Natural killer cell (primary cell): ENCODE measurements at regions not wholly inside any gene's neighbourhood (a gene's known extent, or its start where the extent isn't known, plus 50 kb on each side); places are given as distances from the start of the nearest gene placed in this dataset.

Experiments used
- ATAC-seq, 3 donors: fragments of 150-1000 bp in 2 of 3; fragments of 200-7000 bp in 1 of 3; cut with Tn5 transposase; 1 replicate in 1 of 3; 2 replicates in 2 of 3; pipeline ENCODE4 v1.10.0; 2021; ENCODE audit warnings: mild to moderate bottlenecking in 2 of 3, moderate library complexity in 2 of 3
- DNase-seq, 2 donors: peaks; one replicate each; pipeline versions ENCODE4 v3.0.0 to v3.0.0-alpha.2; 2013 to 2021; ENCODE audit warnings: mixed read lengths in 1 of 2
- H3K27ac ChIP-seq: one replicate; pipeline ENCODE4 v1.5.1; 2013; ENCODE audit warnings: mild to moderate bottlenecking, low read length
- H3K27me3 ChIP-seq: one replicate; pipeline ENCODE4 v1.6.1; 2013; ENCODE audit warnings: low read length; ENCODE audit not compliant: control insufficient read depth, insufficient read depth
- H3K36me3 ChIP-seq: one replicate; pipeline ENCODE4 v1.6.1; 2013; ENCODE audit warnings: low read length; ENCODE audit not compliant: control insufficient read depth, insufficient read depth
- H3K4me1 ChIP-seq: one replicate; pipeline ENCODE4 v1.6.1; 2013; ENCODE audit warnings: low read length; ENCODE audit not compliant: control insufficient read depth, insufficient read depth
- H3K4me3 ChIP-seq: one replicate; pipeline ENCODE4 v1.5.1; 2013; ENCODE audit warnings: low read length
- H3K9me3 ChIP-seq: one replicate; pipeline ENCODE4 v1.6.1; 2013; ENCODE audit warnings: low read length; ENCODE audit not compliant: control insufficient read depth, insufficient read depth
- H3K27ac Mint-ChIP-seq, 2 donors: one replicate each; pipeline ENCODE4 v1.8.0; 2022; ENCODE audit warnings: mild to moderate bottlenecking in 2 of 2, mixed read lengths in 2 of 2, moderate library complexity in 1 of 2
- H3K27me3 Mint-ChIP-seq, 2 donors: one replicate each; pipeline ENCODE4 v1.8.0; 2022; ENCODE audit warnings: low read depth in 2 of 2, mixed read lengths in 2 of 2
- H3K36me3 Mint-ChIP-seq: one replicate; pipeline ENCODE4 v1.8.0; 2022; ENCODE audit warnings: mixed read lengths
- H3K4me1 Mint-ChIP-seq, 2 donors: one replicate each; pipeline ENCODE4 v1.8.0; 2022; ENCODE audit warnings: mixed read lengths in 2 of 2
- H3K4me3 Mint-ChIP-seq: one replicate; pipeline ENCODE4 v1.8.0; 2022; ENCODE audit warnings: mild to moderate bottlenecking, moderate library complexity, mixed read lengths
- H3K9me3 Mint-ChIP-seq, 2 donors: one replicate each; pipeline ENCODE4 v1.8.0; 2022; ENCODE audit warnings: mixed read lengths in 2 of 2
- CTCF ChIP-seq: fragments of 200-600 bp; IDR thresholded peaks from one replicate; pipeline ENCODE4 v1.8.0; 2022; ENCODE audit warnings: antibody characterized with exemption
- WGBS: methylation state at CpG from one replicate; pipeline ENCODE4 v1.1.7; 2013; ENCODE audit warnings: missing lambda C conversion rate; ENCODE audit not compliant: insufficient coverage; 5-methylcytosine and 5-hydroxymethylcytosine counted together
- intact Hi-C: fragments of 100-400 bp; cut with micrococcal nuclease; formaldehyde crosslinking; loops from one replicate; pipeline ENCODE4 v1.14.2; 2022

GRCh38 chr2:16070648-16070971 lies 130.3 kb downstream of the MYCN start:
- Histone ChIP-seq H3K4me3 (no peak overlapping the region), H3K27ac (no peak overlapping the region), H3K27me3 (no peaks in the 10 kb centered on the region), H3K9me3 (no peaks in the 10 kb centered on the region), H3K4me1 (no peaks in the 10 kb centered on the region), H3K36me3 (no peaks in the 10 kb centered on the region)
- H3K9me3 Mint-ChIP-seq = no peaks in the 10 kb centered on the region
- H3K36me3 Mint-ChIP-seq = no peaks in the 10 kb centered on the region
- H3K27ac Mint-ChIP-seq = no peak overlapping the region
- no peaks in the 10 kb centered on the region for H3K27me3 Mint-ChIP-seq
- WGBS = 89% methylated on average over 6 of the region's 6 CpGs
- intact Hi-C loops = no loop called here
- ATAC-seq (no peak), DNase-seq (no peak)
- TF ChIP-seq CTCF = no peak
- H3K4me3 Mint-ChIP-seq = no peak overlapping the region
- no peaks in the 10 kb centered on the region for H3K4me1 Mint-ChIP-seq

GRCh38 chr2:16069933-16070647 lies 129.7 kb downstream of the MYCN start:
- H3K27me3 ChIP-seq = no peaks in the 10 kb centered on the region

GRCh38 chr2:16069663-16069932 lies 129.2 kb downstream of the MYCN start:
- H3K4me1 Mint-ChIP-seq = no peaks in the 10 kb centered on the region
- ATAC-seq (no peak), DNase-seq (no peak)
- Histone ChIP-seq H3K27ac (no peak overlapping the region), H3K4me3 (no peak overlapping the region), H3K27me3 (no peaks in the 10 kb centered on the region), H3K4me1 (no peaks in the 10 kb centered on the region), H3K36me3 (no peaks in the 10 kb centered on the region), H3K9me3 (no peaks in the 10 kb centered on the region)
- no peak for TF ChIP-seq CTCF
- 90% methylated on average over 8 of the region's 8 CpGs for WGBS
- H3K36me3 Mint-ChIP-seq = no peaks in the 10 kb centered on the region
- no peak overlapping the region for H3K4me3 Mint-ChIP-seq
- H3K9me3 Mint-ChIP-seq = no peaks in the 10 kb centered on the region
- intact Hi-C loops = no loop called here
- no peak overlapping the region for H3K27ac Mint-ChIP-seq
- H3K27me3 Mint-ChIP-seq = no peaks in the 10 kb centered on the region

More at GRCh38 chr2:16069933-16070647, 129.7 kb downstream of the MYCN start:
- DNase-seq (no peak), ATAC-seq (no peak)
- H3K27ac Mint-ChIP-seq = no peak overlapping the region
- intact Hi-C loops = no loop called here
- H3K36me3 Mint-ChIP-seq = no peaks in the 10 kb centered on the region
- H3K4me1 Mint-ChIP-seq = no peaks in the 10 kb centered on the region
- Histone ChIP-seq H3K9me3 (no peaks in the 10 kb centered on the region), H3K4me1 (no peaks in the 10 kb centered on the region), H3K4me3 (no peak overlapping the region), H3K36me3 (no peaks in the 10 kb centered on the region), H3K27ac (no peak overlapping the region)
- no peaks in the 10 kb centered on the region for H3K27me3 Mint-ChIP-seq
- H3K4me3 Mint-ChIP-seq = no peak overlapping the region
- 81% methylated on average over 19 of the region's 19 CpGs for WGBS
- no peaks in the 10 kb centered on the region for H3K9me3 Mint-ChIP-seq
- TF ChIP-seq CTCF = no peak

GRCh38 chr2:16068552-16068940 lies 128.2 kb downstream of the MYCN start:
- Histone ChIP-seq H3K36me3 (no peaks in the 10 kb centered on the region), H3K4me3 (no peak overlapping the region), H3K27me3 (no peaks in the 10 kb centered on the region), H3K27ac (no peak overlapping the region), H3K4me1 (no peaks in the 10 kb centered on the region), H3K9me3 (no peaks in the 10 kb centered on the region)
- WGBS = 87% methylated on average over 3 of the region's 3 CpGs
- no peak overlapping the region for H3K4me3 Mint-ChIP-seq
- no peaks in the 10 kb centered on the region for H3K4me1 Mint-ChIP-seq
- no peak for TF ChIP-seq CTCF
- DNase-seq (no peak), ATAC-seq (no peak)
- H3K36me3 Mint-ChIP-seq = no peaks in the 10 kb centered on the region
- peaks cover 2 to 4% of the 10 kb centered on the region in 2 donors for H3K9me3 Mint-ChIP-seq
- H3K27ac Mint-ChIP-seq = no peak overlapping the region
- no peaks in the 10 kb centered on the region for H3K27me3 Mint-ChIP-seq
- intact Hi-C loops = no loop called here
